MCF 10A (cell line): ENCODE measurements at regions not wholly inside any gene's neighbourhood (a gene's known extent, or its start where the extent isn't known, plus 50 kb on each side); places are given as distances from the start of the nearest gene placed in this dataset.

Experiments used
- BruUV-seq: library from RNA; stranded (reverse); fragments of 400-500 nt; replicated peaks from 2 replicates; lab custom pipeline; 2021; lab: Mats Ljungman, UMichigan
- CTCF ChIA-PET: fragments of 300-600 bp; sonication (Branson Sonifier 250); formaldehyde crosslinking; extraction: SDS; loops from one replicate; lab custom pipeline; 2021; ENCODE audit warnings: antibody characterized with exemption, inconsistent platforms; lab: Yijun Ruan, JAX
- POLR2A ChIA-PET: fragments of 300-600, 350-650 bp; sonication (Branson Sonifier 250); formaldehyde crosslinking; extraction: SDS; loops from one replicate; lab custom pipeline; 2020; ENCODE audit warnings: antibody characterized with exemption, inconsistent platforms; lab: Yijun Ruan, JAX
- DNase-seq: peaks from one replicate; pipeline ENCODE4 v3.0.0-alpha.2; 2018; ENCODE audit not compliant: unreplicated experiment
- H3K27ac Mint-ChIP-seq: one replicate; pipeline ENCODE4 v1.8.0; 2022; ENCODE audit warnings: mild to moderate bottlenecking, low read depth, mixed read lengths; ENCODE audit not compliant: unreplicated experiment
- H3K27me3 Mint-ChIP-seq: one replicate; pipeline ENCODE4 v1.8.0; 2022; ENCODE audit warnings: mixed read lengths; ENCODE audit not compliant: insufficient read depth, unreplicated experiment
- H3K36me3 Mint-ChIP-seq: one replicate; pipeline ENCODE4 v1.8.0; 2022; ENCODE audit warnings: mild to moderate bottlenecking, moderate library complexity, mixed read lengths; ENCODE audit not compliant: insufficient read depth, unreplicated experiment
- H3K4me1 Mint-ChIP-seq: one replicate; pipeline ENCODE4 v1.8.0; 2022; ENCODE audit warnings: mixed read lengths; ENCODE audit not compliant: insufficient read depth, unreplicated experiment
- H3K4me3 Mint-ChIP-seq: one replicate; pipeline ENCODE4 v1.8.0; 2022; ENCODE audit warnings: mild to moderate bottlenecking, moderate library complexity, mixed read lengths; ENCODE audit not compliant: unreplicated experiment
- H3K9me3 Mint-ChIP-seq: one replicate; pipeline ENCODE4 v1.8.0; 2022; ENCODE audit warnings: mixed read lengths; ENCODE audit not compliant: unreplicated experiment
- CTCF ChIP-seq: fragments of 200-600 bp; IDR thresholded peaks from one replicate; pipeline ENCODE4 v1.8.0; 2022; ENCODE audit warnings: antibody characterized with exemption, mild to moderate bottlenecking; ENCODE audit not compliant: unreplicated experiment
- intact Hi-C: fragments of 100-400 bp; cut with micrococcal nuclease; formaldehyde crosslinking; loops from 2 replicates; pipeline ENCODE4 v1.14.1; 2022

GRCh38 chr6:81863123-81863522 is 110.6 kb upstream of the TENT5A start:
- H3K4me1 Mint-ChIP-seq = no peaks in the 10 kb centered on the region
- H3K27ac Mint-ChIP-seq = no peak overlapping the region
- H3K27me3 Mint-ChIP-seq = no peaks in the 10 kb centered on the region
- H3K36me3 Mint-ChIP-seq = no peaks in the 10 kb centered on the region
- BruUV-seq = no TSS peak
- ChIA-PET CTCF (interaction anchor here (0.6 to 0.8 kb wide), 2 partner anchors 18 to 410 kb away, joined by 3 to 4 read pairs; no protein-coding TSS in a partner anchor), POLR2A (no interaction called here)
- intact Hi-C loops = no loop called here
- H3K4me3 Mint-ChIP-seq = no peak overlapping the region
- no peak for DNase-seq
- no peak for TF ChIP-seq CTCF
- H3K9me3 Mint-ChIP-seq = no peaks in the 10 kb centered on the region

- no peaks in the 10 kb centered on the region for H3K27me3 Mint-ChIP-seq
- H3K36me3 Mint-ChIP-seq = no peaks in the 10 kb centered on the region
- peak; percentile 22 for DNase-seq
- no peak overlapping the region for H3K27ac Mint-ChIP-seq
- POLR2A ChIA-PET = no interaction called here
- no TSS peak for BruUV-seq
- no peaks in the 10 kb centered on the region for H3K4me1 Mint-ChIP-seq
- intact Hi-C loops = no loop called here
- H3K9me3 Mint-ChIP-seq = no peaks in the 10 kb centered on the region
- H3K4me3 Mint-ChIP-seq = no peak overlapping the region
- no peak for TF ChIP-seq CTCF
- CTCF ChIA-PET = no interaction called here
Measured at GRCh38 chr6:81861281-81861680, 108.8 kb upstream of the TENT5A start.

GRCh38 chr6:81859884-81860283 is 107.4 kb upstream of the TENT5A start:
- Mint-ChIP-seq H3K4me1 (no peaks in the 10 kb centered on the region), H3K27ac (no peak overlapping the region), H3K9me3 (no peaks in the 10 kb centered on the region), H3K27me3 (no peaks in the 10 kb centered on the region), H3K4me3 (no peak overlapping the region), H3K36me3 (no peaks in the 10 kb centered on the region)
- no peak for DNase-seq
- TF ChIP-seq CTCF = no peak
- no TSS peak for BruUV-seq
- ChIA-PET CTCF (no interaction called here), POLR2A (no interaction called here)
- intact Hi-C loops = no loop called here

- H3K27ac Mint-ChIP-seq = no peak overlapping the region
- CTCF ChIA-PET = no interaction called here
Measured at GRCh38 chr6:81857812-81858211, 105.3 kb upstream of the TENT5A start.

More at GRCh38 chr6:81857812-81858211, 105.3 kb upstream of the TENT5A start:
- H3K9me3 Mint-ChIP-seq = no peaks in the 10 kb centered on the region
- H3K4me3 Mint-ChIP-seq = no peak overlapping the region
- H3K36me3 Mint-ChIP-seq = no peaks in the 10 kb centered on the region
- POLR2A ChIA-PET = no interaction called here
- intact Hi-C loops = no loop called here
- H3K4me1 Mint-ChIP-seq = no peaks in the 10 kb centered on the region
- no peak for TF ChIP-seq CTCF
- no peak for DNase-seq
- BruUV-seq = no TSS peak
- H3K27me3 Mint-ChIP-seq = no peaks in the 10 kb centered on the region
